Stimulated activated CD4-positive, alpha-beta T cell treated with anti-CD3 and anti-CD28 coated beads, Interleukin-2, amount 100 ng/mL, for 48 hours (primary cell): ENCODE measurements at regions not wholly inside any gene's neighbourhood (a gene's known extent, or its start where the extent isn't known, plus 50 kb on each side); places are given as distances from the start of the nearest gene placed in this dataset.
A peak's percentile ranks its signal among the peaks of the same experiment; 100 is the strongest.
"Not testable (repeated sequence)": the region's sequence is repeated elsewhere in the genome, so short reads cannot be mapped to it uniquely, and the experiment has no call there.

Experiments used
- DNase-seq, 2 donors: peaks; one replicate each; pipeline ENCODE4 v3.0.0-alpha.2; 2020

DNA sequence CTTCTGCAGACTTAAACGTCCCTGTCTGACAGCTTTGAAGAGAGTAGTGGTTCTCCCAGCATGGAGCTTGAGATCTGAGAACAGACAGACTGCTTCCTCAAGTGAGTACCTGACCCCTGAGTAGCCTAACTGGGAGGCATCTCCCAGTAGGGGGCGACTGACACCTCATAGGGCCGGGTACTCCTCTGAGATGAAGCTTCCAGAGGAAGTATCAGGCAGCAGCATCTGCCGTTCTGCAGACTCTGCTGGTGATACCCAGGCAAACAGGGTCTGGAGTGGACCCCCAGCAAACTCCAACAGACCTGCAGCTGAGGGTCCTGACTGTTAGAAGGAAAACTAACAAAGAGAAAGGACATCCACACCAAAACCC is 174.4 kb downstream of the LRRC70 start:
- not testable (repeated sequence) for DNase-seq

DNA sequence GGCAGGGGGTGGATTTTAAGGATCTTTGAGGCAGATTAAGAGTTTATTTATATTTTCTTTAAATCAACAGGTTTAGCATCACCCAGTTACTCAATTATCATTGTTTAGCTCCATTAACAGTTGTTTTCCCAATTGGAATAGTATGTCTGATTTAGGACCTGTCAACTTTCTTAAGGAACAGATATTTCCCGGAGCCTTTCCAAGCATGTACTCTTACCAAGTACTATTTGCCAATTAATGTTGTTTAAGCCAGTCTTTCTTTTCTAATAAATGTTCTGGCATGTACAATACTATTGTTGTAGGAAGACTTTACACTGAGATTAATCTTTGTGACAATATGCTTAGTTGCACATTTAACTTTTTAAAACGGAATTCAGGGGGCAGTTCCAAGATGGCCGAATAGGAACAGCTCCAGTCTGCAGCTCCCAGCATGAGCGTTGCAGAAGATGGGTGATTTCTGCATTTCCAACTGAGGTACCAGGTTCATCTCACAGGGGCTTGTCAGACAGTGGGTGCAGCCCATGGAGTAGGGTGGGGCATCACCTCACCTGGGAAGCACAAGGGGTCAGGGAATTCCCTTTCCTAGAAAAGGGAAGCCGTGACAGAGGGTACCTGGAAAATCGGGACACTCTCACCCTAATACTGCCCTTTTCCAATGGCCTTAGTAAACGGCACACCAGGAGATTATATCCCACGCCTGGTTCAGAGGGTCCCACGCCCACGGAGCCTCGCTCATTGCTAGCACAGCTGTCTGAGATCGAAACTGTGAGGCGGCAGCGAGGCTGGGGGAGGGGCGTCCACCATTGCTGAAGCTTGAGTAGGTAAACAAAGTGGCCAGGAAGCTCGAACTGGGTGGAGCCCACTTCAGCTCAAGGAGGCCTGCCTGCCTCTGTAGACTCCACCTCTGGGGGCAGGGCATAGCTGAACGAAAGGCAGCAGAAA is 173.7 kb downstream of the LRRC70 start:
- not testable (repeated sequence) for DNase-seq

DNA sequence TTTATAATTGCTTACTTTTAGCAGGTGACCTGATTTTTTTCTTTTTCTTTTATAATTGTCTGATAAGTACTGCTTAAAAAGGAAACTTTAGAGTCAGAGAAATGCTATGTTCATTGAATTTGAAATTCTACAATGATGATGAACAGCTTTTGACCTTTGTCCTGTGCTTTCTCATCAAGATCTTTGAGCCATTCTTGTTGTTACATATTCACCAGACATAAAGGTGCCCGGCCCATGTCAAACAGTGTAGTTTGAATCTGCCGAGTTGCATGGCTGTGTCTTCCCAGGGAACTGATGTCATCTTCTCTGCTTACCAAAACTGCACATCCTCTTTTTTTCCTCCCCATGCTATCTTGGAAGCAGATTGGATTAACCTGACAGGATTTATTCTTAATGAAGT is 163.6 kb downstream of the LRRC70 start:
- no peak for DNase-seq

- no peak for DNase-seq
Observed at GRCh38 chr5:62741761-62742160, 163.1 kb downstream of the LRRC70 start.

DNA sequence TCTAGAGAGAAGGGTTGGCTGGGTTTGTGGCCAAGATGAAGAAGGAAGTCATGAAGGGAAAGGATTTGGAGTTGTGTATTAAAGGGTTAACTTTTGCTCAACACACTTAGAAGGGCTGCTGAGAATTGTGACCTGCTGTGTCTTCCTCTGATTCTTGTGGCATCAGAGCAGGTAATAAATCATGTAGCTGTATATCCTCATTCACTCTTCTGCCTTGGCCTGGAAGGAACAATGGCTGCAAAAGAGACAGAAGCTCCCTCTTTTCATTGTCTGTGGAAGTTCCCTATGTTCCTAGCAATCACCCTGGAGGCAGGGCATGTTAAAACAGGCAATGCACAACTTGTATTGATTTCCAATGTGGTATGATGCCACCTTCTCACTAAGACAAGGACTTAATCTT is 159.1 kb downstream of the LRRC70 start:
- no peak for DNase-seq

DNA sequence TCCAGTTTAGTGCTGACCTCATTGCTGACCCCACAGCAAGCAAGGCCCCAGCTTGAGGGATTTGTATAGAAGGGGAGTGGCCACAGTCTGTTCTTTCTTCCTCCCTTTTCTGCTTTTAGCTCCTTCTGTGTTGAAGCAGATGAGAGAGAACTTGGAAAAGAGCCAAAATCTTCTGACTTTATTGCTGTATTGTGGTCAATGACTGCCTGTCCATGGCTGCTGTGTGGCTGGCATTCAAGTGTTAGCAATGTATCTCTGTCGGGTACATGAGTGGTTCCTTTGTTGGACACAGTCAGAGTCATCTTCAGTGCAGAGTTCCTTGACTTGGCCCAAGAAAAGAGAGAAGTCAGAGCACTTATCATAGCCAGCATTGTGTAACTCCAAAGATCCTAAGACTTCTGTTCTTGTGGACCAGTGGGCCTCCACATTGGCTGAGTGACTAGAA is 154.1 kb downstream of the LRRC70 start:
- DNase-seq = no peak

- DNase-seq = no peak
Observed at GRCh38 chr5:62731022-62731421, 152.4 kb downstream of the LRRC70 start.

- DNase-seq = no peak
Observed at GRCh38 chr5:62729675-62730074, 151.1 kb downstream of the LRRC70 start.

GRCh38 chr5:62727861-62728260 is 149.2 kb downstream of the LRRC70 start:
- DNase-seq = no peak

- no peak for DNase-seq
Observed at GRCh38 chr5:62727184-62727583, 148.6 kb downstream of the LRRC70 start.

DNA sequence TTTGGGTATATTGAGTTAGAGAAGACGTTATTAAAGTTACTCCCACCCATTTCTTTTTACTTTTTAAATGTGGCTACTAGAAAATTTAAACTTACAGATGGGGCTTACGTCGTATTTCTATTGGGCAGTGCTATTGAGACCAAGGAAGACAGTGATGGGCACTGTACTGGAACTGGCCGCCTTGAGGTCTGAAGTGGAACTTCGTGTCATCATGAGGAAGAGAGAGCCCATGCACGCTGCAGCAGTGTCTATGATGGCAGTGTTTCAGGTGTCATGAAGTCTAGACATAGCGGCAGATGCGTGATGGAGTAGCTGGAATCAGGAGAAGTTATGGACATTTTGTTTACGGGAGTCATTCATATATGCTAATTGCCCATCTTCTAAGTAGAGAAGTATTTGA is 143.7 kb downstream of the LRRC70 start:
- no peak for DNase-seq

- peak in 1 of 2 donors; percentile 9 for DNase-seq
Observed at GRCh38 chr5:62720031-62720441, 141.4 kb downstream of the LRRC70 start.

DNA sequence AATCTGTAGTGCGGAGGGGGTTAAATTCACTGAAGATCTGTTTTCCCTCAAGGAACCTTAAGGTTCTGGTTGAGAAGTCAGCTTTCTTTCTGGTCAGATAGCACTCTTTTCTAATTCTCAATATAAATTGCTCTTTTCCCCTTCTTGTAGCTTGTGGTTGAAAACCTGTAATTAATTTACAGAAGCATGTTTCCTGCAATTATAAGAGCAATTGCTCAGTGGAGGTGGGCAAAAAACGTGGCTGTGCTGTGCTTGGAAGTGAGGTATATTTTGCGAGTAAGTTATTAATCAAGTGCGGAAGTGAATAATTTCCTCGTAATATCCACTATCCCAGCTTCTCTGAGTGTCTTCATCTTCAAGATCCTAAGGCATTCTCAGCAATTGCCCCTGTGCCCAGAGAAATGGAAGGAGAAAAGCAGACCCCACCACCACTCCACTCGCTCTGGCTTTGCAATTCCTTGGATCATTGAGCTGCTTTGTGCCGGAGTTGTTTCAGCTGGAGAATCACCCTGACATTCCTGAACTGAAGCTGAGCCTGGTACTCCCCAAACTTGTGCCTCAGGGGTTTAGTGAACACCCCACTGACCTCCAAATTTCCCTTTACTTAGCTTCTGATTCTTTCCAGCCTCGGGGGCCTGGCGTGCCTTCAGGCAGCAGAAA is 140.6 kb downstream of the LRRC70 start:
- no peak for DNase-seq

GRCh38 chr5:62718324-62718723 is 139.7 kb downstream of the LRRC70 start:
- no peak for DNase-seq

GRCh38 chr5:62717301-62717933 is 138.8 kb downstream of the LRRC70 start:
- DNase-seq = no peak

DNA sequence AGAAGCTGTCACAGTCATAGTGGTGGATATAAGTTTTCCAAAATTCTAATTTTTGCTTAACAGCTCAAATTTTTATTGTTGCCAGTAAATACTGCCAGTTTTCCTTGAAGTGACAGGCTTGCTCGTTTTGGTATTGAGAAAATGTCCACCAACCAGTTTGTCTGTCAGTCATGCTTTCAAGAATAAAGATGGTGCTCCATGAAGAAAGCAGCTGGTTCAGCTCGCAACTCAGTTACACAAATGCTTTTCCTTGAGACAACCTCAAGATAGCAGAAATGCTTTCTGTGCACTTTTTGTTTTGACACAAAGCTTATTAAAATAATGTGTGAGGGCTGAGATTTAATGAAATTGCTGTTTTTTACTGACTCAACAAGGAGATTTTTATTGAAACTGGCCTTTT is 135.7 kb downstream of the LRRC70 start:
- DNase-seq = no peak

DNA sequence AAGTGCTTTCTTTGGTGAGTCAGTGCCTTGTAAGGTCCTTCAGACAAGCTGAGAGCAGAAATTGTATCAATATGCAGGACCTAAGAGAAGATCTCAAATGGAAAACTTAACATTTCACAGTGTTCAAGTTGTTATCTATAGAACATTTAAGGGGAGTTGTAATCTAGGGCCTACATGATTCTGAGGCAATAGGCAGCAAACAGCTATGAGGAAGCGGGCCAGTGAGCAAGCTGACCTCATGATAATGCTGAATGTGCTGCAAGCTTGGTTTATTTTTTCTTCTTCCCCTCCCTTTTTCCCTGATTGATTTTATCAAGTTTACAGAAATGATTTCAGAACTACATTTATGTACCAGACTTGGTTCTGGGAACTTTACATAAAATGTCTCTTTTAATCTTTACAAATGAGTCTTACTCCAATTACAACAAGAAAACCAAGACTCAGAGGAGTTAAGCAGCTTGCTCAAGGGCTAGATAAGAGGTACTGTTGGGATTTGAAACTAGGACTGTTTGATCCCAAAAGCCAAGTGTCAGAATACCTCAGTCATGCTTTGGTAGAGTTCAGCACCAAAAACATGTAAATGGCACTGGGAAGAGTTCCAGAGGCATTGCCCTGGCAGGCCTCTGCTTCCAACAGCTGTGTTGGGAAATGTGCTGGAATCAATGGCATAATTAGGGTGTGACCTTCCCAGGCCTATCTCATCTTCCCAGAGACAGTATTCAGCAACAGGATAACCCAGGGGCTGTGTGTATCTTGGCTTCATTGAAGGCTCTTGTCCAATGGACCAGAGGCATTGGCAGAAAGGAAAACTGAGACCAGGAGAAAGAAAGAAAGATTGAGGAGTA is 130.1 kb downstream of the LRRC70 start:
- no peak for DNase-seq

GRCh38 chr5:62707563-62707962 is 128.9 kb downstream of the LRRC70 start:
- DNase-seq = no peak

DNA sequence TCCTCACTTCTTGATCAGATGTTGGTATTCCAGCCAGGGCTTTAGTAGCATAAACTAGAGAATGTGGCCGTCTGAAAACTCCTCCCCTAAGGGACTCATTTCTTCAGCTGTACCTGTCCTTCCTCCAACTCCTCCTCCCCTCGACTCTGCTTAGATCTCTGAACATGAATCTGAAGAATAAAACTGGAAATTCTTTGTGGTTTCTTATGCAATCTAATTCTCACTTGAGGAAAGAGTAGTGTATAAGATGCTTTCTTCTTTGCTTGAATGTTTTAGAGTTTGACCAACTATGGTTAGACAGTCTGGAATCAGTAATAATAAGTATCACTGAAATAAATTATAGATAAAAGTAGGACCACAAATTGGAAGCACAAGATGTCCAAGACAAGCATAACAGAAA is 128.5 kb downstream of the LRRC70 start:
- DNase-seq = no peak

- DNase-seq = no peak
Observed at GRCh38 chr5:62705022-62705421, 126.4 kb downstream of the LRRC70 start.

- DNase-seq = no peak
Observed at GRCh38 chr5:62702126-62702525, 123.5 kb downstream of the LRRC70 start.

DNA sequence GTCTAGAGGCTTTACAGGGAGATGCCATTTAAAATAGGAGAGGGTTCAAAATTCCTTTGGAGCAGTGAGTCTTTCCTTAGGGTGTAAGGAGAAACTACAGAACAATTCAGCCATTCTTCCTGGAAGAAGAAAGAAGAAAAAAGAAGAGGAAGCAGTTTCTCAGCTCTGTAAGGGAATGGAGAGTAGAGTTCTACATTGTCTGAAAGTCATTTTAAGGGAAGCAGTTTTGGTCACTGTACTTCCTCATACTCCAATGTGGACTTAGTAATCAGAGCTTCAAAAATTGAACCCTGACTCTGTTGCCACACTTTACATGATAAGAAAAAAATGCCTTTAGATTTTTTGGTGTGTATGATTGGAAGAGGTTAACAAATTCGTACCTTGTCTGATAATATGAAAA is 122.4 kb downstream of the LRRC70 start:
- DNase-seq = no peak

- no peak for DNase-seq
Observed at GRCh38 chr5:62698756-62699155, 120.1 kb downstream of the LRRC70 start.
